ENCODE measurements at regions not wholly inside any gene's neighbourhood (a gene's known extent, or its start where the extent isn't known, plus 50 kb on each side); places are given as distances from the start of the nearest gene placed in this dataset.
"Not testable (repeated sequence)": the region's sequence is repeated elsewhere in the genome, so short reads cannot be mapped to it uniquely, and the experiment has no call there.

GRCh38 chr2:130289780-130290179, 52.9 kb upstream of the IMP4 start:
- DNase-seq (no peak), ATAC-seq (no peak)

- no peak for ATAC-seq
- no peak for DNase-seq
Measured at GRCh38 chr2:130288467-130289403, 54.0 kb upstream of the IMP4 start.

GRCh38 chr2:130287656-130288026, 55.1 kb upstream of the IMP4 start:
- ATAC-seq = no peak

GRCh38 chr2:130286983-130287655, 55.6 kb upstream of the IMP4 start:
- ATAC-seq = no peak

More at GRCh38 chr2:130287656-130288026, 55.1 kb upstream of the IMP4 start:
- DNase-seq = no peak

GRCh38 chr2:130283341-130283869, 59.3 kb upstream of the IMP4 start:
- ATAC-seq, DNase-seq: not testable (repeated sequence)

More at GRCh38 chr2:130286983-130287655, 55.6 kb upstream of the IMP4 start:
- no peak for DNase-seq

- DNase-seq, ATAC-seq: not testable (repeated sequence)
Measured at GRCh38 chr2:130279551-130279950, 63.1 kb upstream of the IMP4 start.

GRCh38 chr2:130268333-130268732, 70.1 kb upstream of the TUBA3E start:
- DNase-seq, ATAC-seq: not testable (repeated sequence)

GRCh38 chr2:130267572-130267971, 69.3 kb upstream of the TUBA3E start:
- ATAC-seq, DNase-seq: not testable (repeated sequence)

GRCh38 chr2:130266836-130267235, 68.6 kb upstream of the TUBA3E start:
- not testable (repeated sequence) for DNase-seq, ATAC-seq

GRCh38 chr2:130265570-130266247, 67.5 kb upstream of the TUBA3E start:
- DNase-seq, ATAC-seq: not testable (repeated sequence)

- DNase-seq, ATAC-seq: not testable (repeated sequence)
Measured at GRCh38 chr2:130264901-130265320, 66.7 kb upstream of the TUBA3E start.

GRCh38 chr2:130264501-130264900, 66.3 kb upstream of the TUBA3E start:
- DNase-seq (no peak), ATAC-seq (no peak)

- no peak for ATAC-seq
- no peak for DNase-seq
Measured at GRCh38 chr2:130264046-130264445, 65.8 kb upstream of the TUBA3E start.

- DNase-seq (no peak), ATAC-seq (no peak)
Measured at GRCh38 chr2:130263606-130264005, 65.4 kb upstream of the TUBA3E start.

- DNase-seq (no peak), ATAC-seq (no peak)
Measured at GRCh38 chr2:130261970-130262760, 63.9 kb upstream of the TUBA3E start.

- ATAC-seq (no peak), DNase-seq (no peak)
Measured at GRCh38 chr2:130261099-130261498, 62.9 kb upstream of the TUBA3E start.

GRCh38 chr2:130259594-130259993, 61.4 kb upstream of the TUBA3E start:
- ATAC-seq (no peak), DNase-seq (no peak)

- ATAC-seq (no peak), DNase-seq (no peak)
Measured at GRCh38 chr2:130258356-130258755, 60.1 kb upstream of the TUBA3E start.

- DNase-seq (no peak), ATAC-seq (peak; percentile 14)
Measured at GRCh38 chr2:130252880-130253645, 54.8 kb upstream of the TUBA3E start.

- ATAC-seq (no peak), DNase-seq (no peak)
Measured at GRCh38 chr2:130251873-130252620, 53.8 kb upstream of the TUBA3E start.

Data from stimulated activated naive CD8-positive, alpha-beta T cell treated with anti-CD3 and anti-CD28 coated beads, Interleukin-15, Interleukin-2, amounts not matched to agents 100 U/mL and 50 U/mL, for 24 hours (primary cell).